ENCODE measurements at regions not wholly inside any gene's neighbourhood (a gene's known extent, or its start where the extent isn't known, plus 50 kb on each side); places are given as distances from the start of the nearest gene placed in this dataset.
A peak's percentile ranks its signal among the peaks of the same experiment; 100 is the strongest.

DNA sequence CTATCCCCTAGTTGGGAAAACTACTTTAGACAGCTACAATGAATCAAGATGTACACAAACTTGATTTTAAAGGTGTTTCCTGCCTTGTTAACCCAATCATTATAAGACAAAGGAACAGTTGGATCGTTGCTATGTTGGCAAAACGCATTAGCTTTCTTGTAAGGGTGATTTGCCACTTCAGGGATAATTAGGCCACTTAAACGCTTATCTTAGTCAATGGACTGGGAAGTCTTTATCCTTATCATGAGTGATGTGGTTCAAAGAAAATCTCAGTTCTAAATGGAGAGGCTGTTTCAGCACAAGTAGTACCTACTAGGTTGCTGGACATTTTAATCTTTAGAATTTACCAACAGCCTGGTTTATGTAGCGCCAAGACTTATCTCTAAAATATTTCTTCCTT is 406.1 kb upstream of the MEX3C start:
- Histone ChIP-seq H3K79me2 (ENCODE audit: low read depth) (no peaks in the 10 kb centered on the region), H3F3A (ENCODE audit: low read depth) (peaks cover 8% of the 10 kb centered on the region), H3K27ac (no peak overlapping the region), H3K4me2 (peak overlapping the region; percentile 25), H3K9me3 (ENCODE audit: low read depth) (no peaks in the 10 kb centered on the region), H2AFZ (replicated peaks) (no peak overlapping the region), H3K4me1 (peaks cover 15% of the 10 kb centered on the region), H3K9ac (no peak overlapping the region), H3K36me3 (no peaks in the 10 kb centered on the region), H3K27me3 (no peaks in the 10 kb centered on the region), H3K4me3 (no peak overlapping the region), H4K20me1 (ENCODE audit: low read depth) (no peaks in the 10 kb centered on the region)
- H3K36me3 Mint-ChIP-seq, result no peaks in the 10 kb centered on the region
- H3K27ac Mint-ChIP-seq, result no peak overlapping the region
- no peak overlapping the region for H3K4me3 Mint-ChIP-seq
- no peaks in the 10 kb centered on the region for H3K27me3 Mint-ChIP-seq (ENCODE audit: insufficient read depth, low read depth)
- TF ChIP-seq, protein P1, sequence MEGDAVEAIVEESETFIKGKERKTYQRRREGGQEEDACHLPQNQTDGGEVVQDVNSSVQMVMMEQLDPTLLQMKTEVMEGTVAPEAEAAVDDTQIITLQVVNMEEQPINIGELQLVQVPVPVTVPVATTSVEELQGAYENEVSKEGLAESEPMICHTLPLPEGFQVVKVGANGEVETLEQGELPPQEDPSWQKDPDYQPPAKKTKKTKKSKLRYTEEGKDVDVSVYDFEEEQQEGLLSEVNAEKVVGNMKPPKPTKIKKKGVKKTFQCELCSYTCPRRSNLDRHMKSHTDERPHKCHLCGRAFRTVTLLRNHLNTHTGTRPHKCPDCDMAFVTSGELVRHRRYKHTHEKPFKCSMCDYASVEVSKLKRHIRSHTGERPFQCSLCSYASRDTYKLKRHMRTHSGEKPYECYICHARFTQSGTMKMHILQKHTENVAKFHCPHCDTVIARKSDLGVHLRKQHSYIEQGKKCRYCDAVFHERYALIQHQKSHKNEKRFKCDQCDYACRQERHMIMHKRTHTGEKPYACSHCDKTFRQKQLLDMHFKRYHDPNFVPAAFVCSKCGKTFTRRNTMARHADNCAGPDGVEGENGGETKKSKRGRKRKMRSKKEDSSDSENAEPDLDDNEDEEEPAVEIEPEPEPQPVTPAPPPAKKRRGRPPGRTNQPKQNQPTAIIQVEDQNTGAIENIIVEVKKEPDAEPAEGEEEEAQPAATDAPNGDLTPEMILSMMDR (IDR thresholded peaks at IDR 0.05), result no peak
- TF ChIP-seq EZH2 (IDR thresholded peaks at IDR 0.05) (no peak), EZH2phosphoT487 (IDR thresholded peaks at IDR 0.05) (no peak)
- peaks cover 6% of the 10 kb centered on the region for H3K9me3 Mint-ChIP-seq
- no peaks in the 10 kb centered on the region for H3K4me1 Mint-ChIP-seq
- DNase-seq (ENCODE audit: low spot score), result peak; percentile 47

- no peaks in the 10 kb centered on the region for H3K36me3 ChIP-seq
- H3K27me3 Mint-ChIP-seq (ENCODE audit: insufficient read depth, low read depth), result peaks cover 3% of the 10 kb centered on the region
Observed at GRCh38 chr18:51610481-51610880, 413.0 kb upstream of the MEX3C start.

DNA sequence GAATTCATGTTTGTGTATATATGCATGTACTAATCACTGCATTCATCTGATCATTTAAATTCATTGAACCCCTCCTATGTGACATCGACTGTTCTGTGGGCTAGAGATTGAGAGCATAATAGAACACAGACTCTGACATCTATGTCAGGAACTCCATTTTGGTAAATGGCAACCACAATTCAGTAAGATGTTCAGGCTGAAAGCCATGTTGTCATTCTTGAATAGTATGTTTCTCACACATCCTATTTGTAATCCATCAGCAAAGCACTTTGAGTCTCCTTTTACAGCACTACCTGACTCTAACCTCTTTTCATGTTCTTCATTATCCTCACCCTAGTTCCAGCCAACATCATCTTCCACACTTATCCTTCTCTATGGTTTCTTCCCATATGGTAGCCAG is 413.8 kb upstream of the MEX3C start:
- H3K27me3 ChIP-seq, result no peaks in the 10 kb centered on the region

More at GRCh38 chr18:51610481-51610880, 413.0 kb upstream of the MEX3C start:
- H3F3A ChIP-seq (ENCODE audit: low read depth), result no peaks in the 10 kb centered on the region
- Mint-ChIP-seq H3K9me3 (peaks cover 4% of the 10 kb centered on the region), H3K36me3 (no peaks in the 10 kb centered on the region), H3K4me1 (peaks cover 8% of the 10 kb centered on the region), H3K4me3 (no peak overlapping the region), H3K27ac (no peak overlapping the region)
- H2AFZ ChIP-seq (replicated peaks), result no peak overlapping the region
- TF ChIP-seq, protein P1 (IDR thresholded peaks at IDR 0.05), result no peak
- TF ChIP-seq EZH2 (IDR thresholded peaks at IDR 0.05) (no peak), EZH2phosphoT487 (IDR thresholded peaks at IDR 0.05) (no peak)
- no peak overlapping the region for H3K9ac ChIP-seq
- no peaks in the 10 kb centered on the region for H3K4me1 ChIP-seq
- no peaks in the 10 kb centered on the region for H3K27me3 ChIP-seq
- no peak overlapping the region for H3K4me3 ChIP-seq
- H3K4me2 ChIP-seq, result no peak overlapping the region
- no peaks in the 10 kb centered on the region for H4K20me1 ChIP-seq (ENCODE audit: low read depth)
- H3K27ac ChIP-seq, result no peak overlapping the region
- DNase-seq (ENCODE audit: low spot score), result no peak
- no peaks in the 10 kb centered on the region for H3K79me2 ChIP-seq (ENCODE audit: low read depth)
- no peaks in the 10 kb centered on the region for H3K9me3 ChIP-seq (ENCODE audit: low read depth)

More for the DNA sequence above, 413.8 kb upstream of the MEX3C start:
- no peaks in the 10 kb centered on the region for H3K4me1 ChIP-seq
- H3K27ac Mint-ChIP-seq, result no peak overlapping the region
- H3K36me3 Mint-ChIP-seq, result no peaks in the 10 kb centered on the region
- H3K4me3 Mint-ChIP-seq, result no peak overlapping the region
- H3K4me3 ChIP-seq, result no peak overlapping the region
- H3K79me2 ChIP-seq (ENCODE audit: low read depth), result no peaks in the 10 kb centered on the region
- H3K27me3 Mint-ChIP-seq (ENCODE audit: insufficient read depth, low read depth), result peaks cover 3% of the 10 kb centered on the region
- no peaks in the 10 kb centered on the region for H3K36me3 ChIP-seq
- TF ChIP-seq EZH2 (IDR thresholded peaks at IDR 0.05), result no peak
- TF ChIP-seq, protein P1 (IDR thresholded peaks at IDR 0.05), result no peak
- no peak for TF ChIP-seq EZH2phosphoT487 (IDR thresholded peaks at IDR 0.05)
- no peak overlapping the region for H3K4me2 ChIP-seq
- no peak overlapping the region for H2AFZ ChIP-seq (replicated peaks)
- no peaks in the 10 kb centered on the region for H3K9me3 ChIP-seq (ENCODE audit: low read depth)
- DNase-seq (ENCODE audit: low spot score), result no peak
- no peaks in the 10 kb centered on the region for H3F3A ChIP-seq (ENCODE audit: low read depth)
- H4K20me1 ChIP-seq (ENCODE audit: low read depth), result no peaks in the 10 kb centered on the region
- H3K9ac ChIP-seq, result no peak overlapping the region
- no peak overlapping the region for H3K27ac ChIP-seq
- H3K9me3 Mint-ChIP-seq, result peaks cover 4% of the 10 kb centered on the region
- H3K4me1 Mint-ChIP-seq, result peaks cover 8% of the 10 kb centered on the region

All from neural progenitor cell (in vitro differentiated cells).